Choroid plexus epithelial cell (primary cell): ENCODE measurements at regions not wholly inside any gene's neighbourhood (a gene's known extent, or its start where the extent isn't known, plus 50 kb on each side); places are given as distances from the start of the nearest gene placed in this dataset.

ENCODE experiments used
- DNase-seq: peaks from one replicate; pipeline ENCODE4 v3.0.0-alpha.2; 2010; ENCODE audit warnings: low read depth
- H3K4me3 ChIP-seq: 2 replicates; pipeline ENCODE4 v1.5.1; 2011; ENCODE audit warnings: low read depth, mild to moderate bottlenecking, control low read depth, low read length, moderate library complexity
- TF ChIP-seq, protein P1 (sequence below): conservative IDR thresholded peaks from 2 replicates; pipeline ENCODE4 v1.5.1; 2011; ENCODE audit warnings: low read depth, mild to moderate bottlenecking, control low read depth, inconsistent platforms, low read length, moderate library complexity

GRCh38 chr12:46958053-46958452 lies 121.4 kb upstream of the PCED1B start:
- TF ChIP-seq, protein P1, sequence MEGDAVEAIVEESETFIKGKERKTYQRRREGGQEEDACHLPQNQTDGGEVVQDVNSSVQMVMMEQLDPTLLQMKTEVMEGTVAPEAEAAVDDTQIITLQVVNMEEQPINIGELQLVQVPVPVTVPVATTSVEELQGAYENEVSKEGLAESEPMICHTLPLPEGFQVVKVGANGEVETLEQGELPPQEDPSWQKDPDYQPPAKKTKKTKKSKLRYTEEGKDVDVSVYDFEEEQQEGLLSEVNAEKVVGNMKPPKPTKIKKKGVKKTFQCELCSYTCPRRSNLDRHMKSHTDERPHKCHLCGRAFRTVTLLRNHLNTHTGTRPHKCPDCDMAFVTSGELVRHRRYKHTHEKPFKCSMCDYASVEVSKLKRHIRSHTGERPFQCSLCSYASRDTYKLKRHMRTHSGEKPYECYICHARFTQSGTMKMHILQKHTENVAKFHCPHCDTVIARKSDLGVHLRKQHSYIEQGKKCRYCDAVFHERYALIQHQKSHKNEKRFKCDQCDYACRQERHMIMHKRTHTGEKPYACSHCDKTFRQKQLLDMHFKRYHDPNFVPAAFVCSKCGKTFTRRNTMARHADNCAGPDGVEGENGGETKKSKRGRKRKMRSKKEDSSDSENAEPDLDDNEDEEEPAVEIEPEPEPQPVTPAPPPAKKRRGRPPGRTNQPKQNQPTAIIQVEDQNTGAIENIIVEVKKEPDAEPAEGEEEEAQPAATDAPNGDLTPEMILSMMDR = no peak
- H3K4me3 ChIP-seq = no peak overlapping the region
- DNase-seq = no peak

DNA sequence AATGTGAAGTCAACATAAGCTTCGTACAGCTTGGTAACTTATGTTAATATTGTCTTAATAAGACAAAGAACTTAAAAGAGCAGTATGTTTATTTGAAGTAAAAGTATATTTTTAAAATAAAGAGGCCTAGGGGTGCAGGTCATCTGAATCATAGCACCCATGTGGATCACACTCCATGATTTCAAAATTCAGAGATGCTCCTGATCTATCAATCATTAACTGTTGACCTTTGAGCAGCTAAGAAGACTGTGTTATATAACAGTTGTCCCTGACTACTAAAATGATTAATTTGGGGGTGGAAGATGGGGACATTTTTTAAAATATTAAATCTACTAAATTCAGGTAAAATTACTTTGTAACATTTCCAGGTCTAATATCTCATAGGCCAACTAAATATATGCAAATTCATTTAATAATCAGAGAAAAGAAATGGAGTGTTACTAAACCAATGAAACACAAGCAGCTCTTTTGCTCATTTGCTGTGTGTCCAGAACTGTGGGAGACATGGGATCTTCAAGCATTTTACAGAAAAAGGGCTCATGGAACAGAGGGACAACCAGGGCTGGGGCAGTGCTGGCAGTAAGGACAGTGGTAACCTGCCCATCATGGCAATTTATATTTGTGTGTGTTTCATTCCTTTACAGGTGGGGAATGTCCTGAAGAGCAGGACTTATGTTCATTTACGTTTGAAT lies 120.7 kb upstream of the PCED1B start:
- no peak overlapping the region for H3K4me3 ChIP-seq
- TF ChIP-seq, protein P1 = no peak
- no peak for DNase-seq

DNA sequence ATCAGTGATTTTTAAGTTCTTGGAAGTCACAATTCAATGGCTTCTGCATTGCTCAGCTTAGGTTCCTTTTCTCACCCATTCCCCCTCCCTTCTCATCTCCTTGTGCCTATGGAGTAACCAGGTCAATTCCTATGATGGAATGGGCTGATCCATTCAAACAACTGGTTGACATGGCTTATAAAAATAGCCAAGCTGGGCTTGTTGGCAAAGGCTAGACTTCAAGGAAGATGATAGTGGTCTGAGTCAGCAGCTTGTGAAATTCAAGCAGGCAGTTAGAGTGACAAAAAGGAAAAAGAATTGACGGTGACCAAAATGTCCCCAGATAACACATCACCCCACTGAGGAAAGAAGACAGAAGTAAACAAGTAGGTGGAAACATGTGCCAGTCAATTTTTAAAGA lies 119.9 kb upstream of the PCED1B start:
- TF ChIP-seq, protein P1 = no peak
- H3K4me3 ChIP-seq = no peak overlapping the region
- peak; percentile 58 for DNase-seq

- no peak for DNase-seq
- TF ChIP-seq, protein P1 = no peak
- H3K4me3 ChIP-seq = no peak overlapping the region
Measured at GRCh38 chr12:46960681-46961080, 118.7 kb upstream of the PCED1B start.

GRCh38 chr12:46963191-46963590 lies 116.2 kb upstream of the PCED1B start:
- TF ChIP-seq, protein P1 = no peak
- no peak for DNase-seq
- no peak overlapping the region for H3K4me3 ChIP-seq

- no peak overlapping the region for H3K4me3 ChIP-seq
- DNase-seq = peak; percentile 53
- TF ChIP-seq, protein P1 = no peak
Measured at GRCh38 chr12:46963977-46964971, 115.1 kb upstream of the PCED1B start.
